HUDEP-2 (cell line): ENCODE measurements at regions not wholly inside any gene's neighbourhood (a gene's known extent, or its start where the extent isn't known, plus 50 kb on each side); places are given as distances from the start of the nearest gene placed in this dataset.
"Not testable (repeated sequence)": the region's sequence is repeated elsewhere in the genome, so short reads cannot be mapped to it uniquely, and the experiment has no call there.

Source experiments
- DNase-seq, 76 experiments: peaks; one replicate each; lab custom pipeline; 2025; ENCODE audit not compliant: unreplicated experiment in 76 of 76; lab: John Stamatoyannopoulos, UW

GRCh38 chr6:130700397-130700796, 126.8 kb upstream of the SMLR1 start:
- no peak for DNase-seq

DNA sequence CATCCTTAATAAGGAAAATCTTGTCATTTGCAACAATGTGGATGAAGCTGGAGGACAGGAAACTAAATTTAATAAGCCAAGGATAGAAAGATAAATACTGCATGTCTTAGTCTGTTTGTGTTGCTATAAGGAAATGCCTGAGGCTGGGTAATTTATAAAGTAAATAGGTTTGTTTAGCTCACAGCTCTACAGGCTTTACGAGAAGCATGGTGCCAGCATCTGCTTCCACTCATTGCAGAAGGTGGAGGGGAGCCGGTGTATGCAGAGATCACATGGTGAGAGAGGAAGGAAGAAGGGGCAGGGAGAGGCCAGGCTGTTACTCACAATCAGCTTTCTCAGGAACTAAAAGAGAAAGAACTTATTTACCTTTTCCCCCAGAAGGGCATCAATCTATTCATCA, 118.9 kb upstream of the SMLR1 start:
- DNase-seq = no peak

DNA sequence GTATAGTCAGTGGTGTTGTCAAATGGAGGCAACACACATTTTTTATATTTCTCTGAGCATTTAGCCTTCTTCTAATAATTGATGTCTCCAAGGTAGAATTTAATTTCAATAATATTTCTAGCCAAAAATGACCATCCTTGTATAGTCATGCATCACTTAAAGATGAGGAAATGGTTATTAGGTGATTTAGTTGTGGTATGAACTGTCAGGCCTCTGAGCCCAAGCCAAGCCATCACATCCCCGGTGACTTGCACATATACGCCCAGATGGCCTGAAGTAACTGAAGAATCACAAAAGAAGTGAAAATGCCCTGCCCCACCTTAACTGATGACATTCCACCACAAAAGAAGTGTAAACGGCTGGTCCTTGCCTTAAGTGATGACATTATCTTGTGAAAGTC, 115.6 kb upstream of the SMLR1 start:
- DNase-seq = not testable (repeated sequence)

DNA sequence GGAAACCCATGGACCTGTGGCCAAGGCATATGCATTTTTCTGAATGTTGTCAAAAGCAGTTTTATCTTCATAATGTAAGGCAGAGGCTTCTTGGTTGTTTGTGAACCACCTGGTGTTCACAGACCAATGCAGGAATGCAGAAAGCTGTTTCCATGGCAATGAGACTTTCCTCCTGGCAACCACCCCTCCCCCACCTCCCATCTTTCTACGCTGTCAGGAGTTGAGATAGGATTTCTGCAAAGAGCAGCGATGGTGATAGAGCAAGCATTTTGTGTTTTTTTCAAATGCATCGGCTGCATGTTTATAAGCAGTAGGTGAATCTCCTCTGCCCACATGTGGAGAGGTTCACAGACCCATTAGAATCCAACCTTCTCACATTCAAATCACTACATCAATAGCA, 114.1 kb upstream of the SMLR1 start:
- DNase-seq = no peak

GRCh38 chr6:130715058-130715457, 112.1 kb upstream of the SMLR1 start:
- DNase-seq = no peak

- no peak for DNase-seq
These were observed 110.7 kb upstream of the SMLR1 start for GRCh38 chr6:130716466-130716865.

GRCh38 chr6:130717657-130718056, 109.5 kb upstream of the SMLR1 start:
- DNase-seq = no peak

- DNase-seq = peak in 1 of 76 experiments; percentile 15
These were observed 107.0 kb upstream of the SMLR1 start for GRCh38 chr6:130720076-130720715.

DNA sequence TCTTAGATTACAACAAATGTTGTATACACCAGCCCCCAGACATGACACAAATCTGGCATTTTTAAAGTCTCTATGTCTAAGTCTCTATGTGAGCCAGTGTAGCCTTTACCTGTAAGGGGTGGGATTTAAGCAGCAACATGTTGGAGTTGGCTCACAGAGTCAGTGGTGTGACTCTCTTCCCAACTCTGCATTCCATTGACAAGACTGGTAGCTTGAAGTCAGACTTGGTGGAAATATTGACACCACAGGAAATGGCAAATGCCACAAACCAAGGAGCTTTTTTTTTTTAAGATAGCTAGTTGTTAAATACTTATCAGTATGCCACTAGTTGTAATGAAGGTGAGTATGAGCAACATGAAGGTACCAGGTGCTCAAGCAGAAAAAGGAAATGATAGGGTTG, 103.1 kb upstream of the SMLR1 start:
- no peak for DNase-seq

- DNase-seq = no peak
These were observed 101.7 kb upstream of the SMLR1 start for GRCh38 chr6:130725551-130725950.

DNA sequence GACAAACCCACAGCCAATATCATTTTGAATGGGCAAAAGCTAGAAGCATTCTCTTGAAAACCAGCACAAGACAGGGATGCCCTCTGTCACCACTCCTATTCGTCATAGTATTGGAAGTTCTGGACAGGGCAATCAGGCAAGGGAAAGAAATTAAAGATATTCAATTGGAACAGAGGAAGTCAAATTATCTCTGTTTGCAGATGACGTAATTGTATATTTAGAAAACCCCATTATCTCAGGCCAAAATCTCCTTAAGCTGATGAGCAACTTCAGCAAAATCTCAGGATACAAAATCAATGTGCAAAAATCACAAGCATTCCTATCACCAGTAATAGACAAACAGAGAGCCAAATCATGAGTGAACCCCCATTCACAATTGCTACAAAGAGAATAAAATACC, 99.1 kb upstream of the SMLR1 start:
- not testable (repeated sequence) for DNase-seq

- no peak for DNase-seq
These were observed 96.6 kb upstream of the SMLR1 start for GRCh38 chr6:130730600-130730999.

DNA sequence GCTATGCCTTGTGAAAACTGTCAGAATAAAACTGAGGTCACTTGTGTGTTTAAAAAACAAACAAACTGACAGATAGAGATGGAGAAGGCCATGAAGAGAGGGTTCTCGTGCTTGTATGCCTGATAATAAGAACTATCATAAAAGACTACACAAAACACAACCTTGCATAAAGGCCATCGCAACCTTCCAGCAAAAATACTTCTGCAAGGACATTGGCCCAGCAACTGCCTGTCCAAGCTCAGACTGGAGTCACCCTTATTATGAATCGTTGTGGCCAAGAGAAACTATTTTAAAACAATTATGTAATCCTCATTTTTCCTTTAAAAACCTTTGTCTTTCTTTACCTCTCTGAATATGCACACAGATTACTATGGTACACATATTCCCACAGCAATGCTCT, 93.0 kb upstream of the SMLR1 start:
- no peak for DNase-seq

DNA sequence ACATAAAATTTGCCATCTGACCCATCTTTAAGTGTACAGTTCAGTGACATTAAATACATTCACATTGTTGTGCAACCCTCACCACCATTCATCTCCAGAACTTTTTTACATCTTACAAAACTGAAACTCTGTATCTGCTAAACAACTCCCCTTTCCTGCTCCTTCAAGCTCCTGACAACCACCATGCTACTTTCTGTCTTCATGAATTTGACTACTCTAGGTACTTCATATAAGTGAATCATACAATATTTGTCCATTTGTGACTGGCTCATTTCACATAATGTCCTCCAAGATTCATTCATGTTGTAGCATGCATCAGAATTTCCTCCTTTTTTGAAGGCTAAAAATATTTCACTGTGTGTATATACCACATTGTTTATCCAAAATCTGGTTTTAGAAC, 86.9 kb upstream of the SMLR1 start:
- DNase-seq = no peak

DNA sequence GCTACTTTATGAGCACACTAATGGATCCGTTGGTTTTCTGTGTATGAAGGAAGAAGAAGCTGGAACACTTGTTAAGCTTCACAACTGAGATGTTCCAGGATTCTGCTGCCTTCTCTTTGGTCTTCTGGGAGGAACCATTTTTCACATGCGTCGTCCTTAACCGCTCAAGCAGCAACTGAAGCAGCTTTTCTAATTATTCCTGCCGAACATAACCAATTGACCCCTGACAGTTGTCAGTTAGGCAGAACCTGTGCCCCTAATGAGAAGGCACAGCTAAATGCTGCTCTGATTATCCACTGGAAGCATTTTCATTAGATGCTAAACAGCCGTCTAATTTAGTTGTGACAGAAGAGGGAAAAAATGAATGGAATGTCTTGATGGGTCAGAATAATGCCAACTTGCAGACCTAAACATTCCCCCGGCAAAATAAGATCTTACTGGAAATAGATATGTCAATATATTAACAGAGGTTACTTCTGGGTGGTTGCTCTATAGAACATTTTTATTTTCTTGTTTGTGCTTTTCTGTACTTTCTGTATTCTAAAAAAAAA, 85.0 kb upstream of the SMLR1 start:
- DNase-seq = no peak

DNA sequence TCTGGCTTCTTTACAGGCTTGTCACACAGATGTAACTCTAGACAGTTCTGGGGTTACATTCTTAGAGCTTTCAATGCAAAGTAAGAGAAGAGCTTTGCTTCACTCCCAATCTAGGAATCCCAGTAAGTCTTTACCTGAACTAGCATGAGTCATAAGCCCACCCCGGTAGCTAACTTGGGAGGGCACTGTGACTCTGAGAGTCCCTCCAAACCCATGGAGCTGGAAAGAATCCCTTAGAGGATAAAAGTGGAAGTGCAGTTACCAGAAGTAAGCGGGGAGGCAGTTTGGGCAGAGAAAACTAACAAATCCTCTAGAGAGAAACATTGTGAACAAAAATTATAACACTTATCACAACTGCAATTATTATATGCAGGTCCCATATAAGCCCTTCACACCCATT, 84.0 kb upstream of the SMLR1 start:
- DNase-seq = no peak

- DNase-seq = no peak
These were observed 82.4 kb upstream of the SMLR1 start for GRCh38 chr6:130744576-130745366.

DNA sequence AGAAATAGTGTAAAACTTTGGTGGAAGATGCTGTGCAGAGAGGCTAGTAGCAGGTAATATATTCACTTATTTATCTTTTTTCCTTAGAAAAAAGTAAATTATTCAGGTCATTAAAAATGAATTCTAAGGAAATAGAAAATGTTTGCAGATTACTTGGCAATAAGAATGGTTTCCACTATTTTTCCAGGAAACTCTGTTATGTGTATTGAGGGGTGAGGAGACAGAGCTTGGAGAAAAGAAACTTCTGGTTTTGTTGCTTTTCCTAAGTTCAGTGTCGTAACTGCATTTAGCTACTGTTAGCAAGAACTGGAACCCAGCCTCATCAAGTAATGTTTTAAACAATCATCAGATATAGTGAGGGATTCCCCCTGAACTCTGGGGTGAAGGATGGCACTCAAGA, 79.2 kb upstream of the SMLR1 start:
- DNase-seq = no peak

DNA sequence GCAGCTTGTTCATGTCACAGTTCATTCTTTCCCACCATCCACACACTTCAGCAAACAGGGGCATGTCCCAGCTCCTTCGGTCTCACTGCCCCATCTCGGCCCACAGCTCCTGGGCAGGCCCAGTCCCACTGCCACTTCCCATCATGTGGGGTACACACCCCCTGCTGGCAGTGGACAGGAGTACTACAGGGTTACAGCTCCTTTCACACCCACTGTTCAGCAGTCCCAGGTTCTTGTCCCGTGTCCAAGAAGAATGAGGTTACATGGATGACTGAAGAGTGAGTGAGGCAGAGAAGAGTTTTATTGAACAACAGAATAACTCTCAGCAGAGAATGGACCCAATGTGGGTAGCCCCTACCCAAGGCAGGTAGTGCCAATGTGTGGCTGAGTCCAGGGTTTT, 77.8 kb upstream of the SMLR1 start:
- no peak for DNase-seq

GRCh38 chr6:130752267-130752666, 74.9 kb upstream of the SMLR1 start:
- no peak for DNase-seq

- no peak for DNase-seq
These were observed 72.3 kb upstream of the SMLR1 start for GRCh38 chr6:130754786-130755367.
